ENCODE measurements at regions not wholly inside any gene's neighbourhood (a gene's known extent, or its start where the extent isn't known, plus 50 kb on each side); places are given as distances from the start of the nearest gene placed in this dataset.

- TF ChIP-seq CTCF (IDR thresholded peaks at IDR 0.05): no peak
- no peak for TF ChIP-seq POLR2A (IDR thresholded peaks at IDR 0.05)
Measured at GRCh38 chr10:71128311-71128980, 83.9 kb upstream of the UNC5B start.

Measured in thyroid gland (tissue), 4 donors.